A172 (cell line): ENCODE measurements at regions not wholly inside any gene's neighbourhood (a gene's known extent, or its start where the extent isn't known, plus 50 kb on each side); places are given as distances from the start of the nearest gene placed in this dataset.

ENCODE experiments used
- DNase-seq: peaks from one replicate; pipeline ENCODE4 v3.0.0-alpha.2; 2015; ENCODE audit warnings: low spot score

- no peak for DNase-seq
Measured at GRCh38 chr9:90090997-90091396, 486.2 kb downstream of the GADD45G start.

- DNase-seq, result no peak
Measured at GRCh38 chr9:90092508-90092907, 487.7 kb downstream of the GADD45G start.

GRCh38 chr9:90095682-90096081, 490.9 kb downstream of the GADD45G start:
- no peak for DNase-seq

- DNase-seq, result no peak
Measured at GRCh38 chr9:90097237-90097636, 492.4 kb downstream of the GADD45G start.

GRCh38 chr9:90098408-90098807, 493.6 kb downstream of the GADD45G start:
- DNase-seq, result no peak

- DNase-seq, result peak; percentile 43
Measured at GRCh38 chr9:90099262-90099963, 494.6 kb downstream of the GADD45G start.

GRCh38 chr9:90100014-90100413, 495.2 kb downstream of the GADD45G start:
- DNase-seq, result peak; percentile 51

GRCh38 chr9:90102292-90102901, 497.6 kb downstream of the GADD45G start:
- DNase-seq, result peak; percentile 96

GRCh38 chr9:90103771-90104170, 499.0 kb downstream of the GADD45G start:
- peak; percentile 16 for DNase-seq

- DNase-seq, result no peak
Measured at GRCh38 chr9:90105773-90106172, 501.0 kb downstream of the GADD45G start.

GRCh38 chr9:90107040-90107725, 502.4 kb downstream of the GADD45G start:
- peak; percentile 87 for DNase-seq

- no peak for DNase-seq
Measured at GRCh38 chr9:90107726-90108655, 503.2 kb downstream of the GADD45G start.

GRCh38 chr9:90112788-90113187, 508.0 kb downstream of the GADD45G start:
- DNase-seq, result peak; percentile 36

GRCh38 chr9:90114641-90115425, 510.0 kb downstream of the GADD45G start:
- DNase-seq, result peak; percentile 22

- no peak for DNase-seq
Measured at GRCh38 chr9:90121762-90122161, 517.0 kb downstream of the GADD45G start.

- no peak for DNase-seq
Measured at GRCh38 chr9:90124961-90125360, 517.7 kb downstream of the DIRAS2 start.

GRCh38 chr9:90127923-90128322, 514.7 kb downstream of the DIRAS2 start:
- DNase-seq, result no peak

GRCh38 chr9:90128587-90129190, 513.9 kb downstream of the DIRAS2 start:
- no peak for DNase-seq

- DNase-seq, result no peak
Measured at GRCh38 chr9:90129446-90129845, 513.2 kb downstream of the DIRAS2 start.

GRCh38 chr9:90131568-90131967, 511.1 kb downstream of the DIRAS2 start:
- no peak for DNase-seq

- no peak for DNase-seq
Measured at GRCh38 chr9:90132866-90133265, 509.8 kb downstream of the DIRAS2 start.
